ENCODE measurements at regions not wholly inside any gene's neighbourhood (a gene's known extent, or its start where the extent isn't known, plus 50 kb on each side); places are given as distances from the start of the nearest gene placed in this dataset.
A peak's percentile ranks its signal among the peaks of the same experiment; 100 is the strongest.

DNA sequence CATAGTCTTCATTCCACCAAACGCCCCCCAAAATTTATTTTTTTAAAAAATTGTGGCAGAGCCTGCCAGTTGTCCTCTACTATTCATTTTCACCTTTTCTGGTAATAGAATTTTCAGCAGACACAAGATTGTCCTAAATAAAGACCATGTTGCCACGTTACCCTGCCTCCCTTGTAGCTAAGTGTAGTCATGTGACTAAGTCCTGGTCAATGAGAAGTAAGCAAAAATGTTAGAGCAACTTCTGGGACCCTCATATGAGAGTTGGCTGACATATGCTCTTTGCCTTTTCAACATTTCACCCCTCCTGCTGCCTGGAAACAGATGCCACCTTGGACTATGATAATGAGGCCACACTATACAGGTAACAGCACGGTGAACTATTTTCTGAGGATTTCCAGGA, 203.1 kb downstream of the PIK3R1 start:
- peak overlapping the region; percentile 70 for H3K27ac ChIP-seq
- TF ChIP-seq, protein P1, sequence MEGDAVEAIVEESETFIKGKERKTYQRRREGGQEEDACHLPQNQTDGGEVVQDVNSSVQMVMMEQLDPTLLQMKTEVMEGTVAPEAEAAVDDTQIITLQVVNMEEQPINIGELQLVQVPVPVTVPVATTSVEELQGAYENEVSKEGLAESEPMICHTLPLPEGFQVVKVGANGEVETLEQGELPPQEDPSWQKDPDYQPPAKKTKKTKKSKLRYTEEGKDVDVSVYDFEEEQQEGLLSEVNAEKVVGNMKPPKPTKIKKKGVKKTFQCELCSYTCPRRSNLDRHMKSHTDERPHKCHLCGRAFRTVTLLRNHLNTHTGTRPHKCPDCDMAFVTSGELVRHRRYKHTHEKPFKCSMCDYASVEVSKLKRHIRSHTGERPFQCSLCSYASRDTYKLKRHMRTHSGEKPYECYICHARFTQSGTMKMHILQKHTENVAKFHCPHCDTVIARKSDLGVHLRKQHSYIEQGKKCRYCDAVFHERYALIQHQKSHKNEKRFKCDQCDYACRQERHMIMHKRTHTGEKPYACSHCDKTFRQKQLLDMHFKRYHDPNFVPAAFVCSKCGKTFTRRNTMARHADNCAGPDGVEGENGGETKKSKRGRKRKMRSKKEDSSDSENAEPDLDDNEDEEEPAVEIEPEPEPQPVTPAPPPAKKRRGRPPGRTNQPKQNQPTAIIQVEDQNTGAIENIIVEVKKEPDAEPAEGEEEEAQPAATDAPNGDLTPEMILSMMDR (conservative IDR thresholded peaks at IDR 0.05) = no peak

DNA sequence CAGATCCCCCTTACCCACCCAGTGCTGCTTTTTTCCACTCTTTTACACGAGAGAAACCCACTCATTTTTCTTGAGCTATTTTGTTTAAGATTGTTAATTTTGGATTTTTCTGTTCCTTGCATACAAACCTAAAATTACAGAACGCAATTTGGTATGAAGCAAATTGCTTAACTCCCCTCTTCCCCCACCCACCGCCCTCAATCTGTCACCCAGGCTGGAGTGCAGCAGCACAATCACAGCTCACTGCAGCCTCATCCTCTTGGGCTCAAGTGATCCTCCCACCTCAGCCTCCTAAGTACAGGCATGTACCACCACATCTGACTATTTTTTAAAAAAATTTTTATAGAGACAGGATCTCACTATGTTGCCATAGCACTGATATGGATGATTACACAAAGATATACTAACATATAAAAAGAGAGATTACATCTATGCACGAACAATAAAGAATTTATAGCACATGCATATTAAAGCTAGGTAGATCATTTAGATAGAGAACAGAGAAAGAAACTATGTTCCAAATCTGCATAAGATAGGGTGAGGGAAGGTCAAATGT, 203.6 kb downstream of the PIK3R1 start:
- H3K27ac ChIP-seq = peak overlapping the region; percentile 70

DNA sequence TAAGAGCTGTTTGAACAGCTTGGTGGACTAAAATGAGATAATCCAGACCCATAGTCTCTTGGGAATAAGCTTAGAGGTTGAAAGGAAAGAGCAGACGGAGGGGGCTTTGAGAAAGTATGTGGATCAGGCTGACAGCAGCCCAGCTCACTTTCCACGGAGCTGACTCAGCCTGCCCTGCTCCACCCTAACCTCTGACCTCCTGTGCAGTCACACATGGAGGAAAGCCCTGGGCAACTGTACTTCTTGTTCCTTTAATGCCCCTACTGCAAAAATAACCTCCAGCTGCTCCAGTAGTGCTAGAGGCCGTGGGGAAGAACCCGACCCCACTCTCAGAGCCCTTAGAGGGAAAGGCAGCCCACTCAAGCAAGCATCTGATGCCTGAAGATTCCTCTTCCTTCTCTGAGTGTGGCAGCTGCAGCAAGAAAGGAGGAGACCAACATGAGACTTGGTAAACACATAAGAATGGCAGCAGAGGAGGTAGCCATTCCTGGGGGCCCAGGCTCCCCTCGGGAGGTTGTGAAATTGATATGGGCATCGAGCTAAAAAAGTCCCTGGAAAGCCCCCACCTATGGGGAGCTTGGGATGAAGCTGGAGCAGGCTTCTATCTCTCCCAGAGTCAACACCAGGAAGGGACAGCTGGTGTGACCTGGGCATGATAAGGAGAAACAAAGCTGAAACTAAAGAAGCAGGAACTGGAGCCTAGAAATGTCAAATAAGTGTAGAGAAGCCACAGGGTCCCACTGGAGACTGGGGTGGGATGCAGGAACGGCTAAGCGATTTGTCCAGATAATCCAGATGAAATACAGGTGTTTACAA, 204.3 kb downstream of the PIK3R1 start:
- H3K27ac ChIP-seq = peak overlapping the region; percentile 70
- TF ChIP-seq, protein P1 (conservative IDR thresholded peaks at IDR 0.05) = no peak

More for the DNA sequence above, 203.6 kb downstream of the PIK3R1 start:
- TF ChIP-seq, protein P1 (conservative IDR thresholded peaks at IDR 0.05) = no peak

DNA sequence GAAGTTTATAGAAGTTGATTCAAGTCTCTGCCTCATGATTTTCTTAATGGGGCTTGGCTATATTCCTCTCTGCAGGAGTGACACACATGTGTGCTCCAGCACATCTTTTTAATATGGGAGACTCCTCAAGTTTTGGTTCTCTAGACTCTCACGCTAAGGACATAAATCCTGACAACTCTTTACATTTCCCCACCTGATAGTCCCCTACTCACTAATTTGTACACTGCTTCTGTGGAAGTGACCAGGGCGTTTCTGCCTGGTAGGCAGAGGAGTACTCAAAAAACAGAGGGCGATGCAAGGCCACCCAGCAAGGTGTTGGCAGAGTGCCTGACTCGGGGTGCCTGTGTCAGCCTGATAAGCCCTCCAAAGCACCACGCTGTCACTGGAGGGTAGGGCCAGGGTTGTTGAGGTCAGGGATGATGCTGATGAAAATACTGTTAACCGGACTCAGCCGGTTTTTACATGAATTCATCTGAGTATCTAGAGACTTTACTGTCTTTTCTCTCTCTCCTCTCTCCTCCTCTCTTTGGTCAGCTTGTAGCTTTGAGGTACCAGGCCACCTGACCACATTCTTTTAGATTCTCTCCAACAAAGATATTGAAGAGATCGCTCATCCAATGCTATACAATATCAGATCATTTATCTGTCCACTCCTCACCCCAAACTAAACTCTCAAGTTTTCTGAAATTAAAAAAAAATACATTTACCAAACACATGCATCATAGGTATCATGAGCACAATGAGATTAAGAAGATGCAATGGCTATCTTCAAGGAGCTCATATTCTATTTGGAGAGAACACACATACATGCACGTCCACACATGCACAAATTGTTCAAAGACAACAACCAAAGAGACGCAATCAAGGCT, 205.2 kb downstream of the PIK3R1 start:
- peak overlapping the region; percentile 70 for H3K27ac ChIP-seq
- TF ChIP-seq, protein P1 (conservative IDR thresholded peaks at IDR 0.05) = no peak

DNA sequence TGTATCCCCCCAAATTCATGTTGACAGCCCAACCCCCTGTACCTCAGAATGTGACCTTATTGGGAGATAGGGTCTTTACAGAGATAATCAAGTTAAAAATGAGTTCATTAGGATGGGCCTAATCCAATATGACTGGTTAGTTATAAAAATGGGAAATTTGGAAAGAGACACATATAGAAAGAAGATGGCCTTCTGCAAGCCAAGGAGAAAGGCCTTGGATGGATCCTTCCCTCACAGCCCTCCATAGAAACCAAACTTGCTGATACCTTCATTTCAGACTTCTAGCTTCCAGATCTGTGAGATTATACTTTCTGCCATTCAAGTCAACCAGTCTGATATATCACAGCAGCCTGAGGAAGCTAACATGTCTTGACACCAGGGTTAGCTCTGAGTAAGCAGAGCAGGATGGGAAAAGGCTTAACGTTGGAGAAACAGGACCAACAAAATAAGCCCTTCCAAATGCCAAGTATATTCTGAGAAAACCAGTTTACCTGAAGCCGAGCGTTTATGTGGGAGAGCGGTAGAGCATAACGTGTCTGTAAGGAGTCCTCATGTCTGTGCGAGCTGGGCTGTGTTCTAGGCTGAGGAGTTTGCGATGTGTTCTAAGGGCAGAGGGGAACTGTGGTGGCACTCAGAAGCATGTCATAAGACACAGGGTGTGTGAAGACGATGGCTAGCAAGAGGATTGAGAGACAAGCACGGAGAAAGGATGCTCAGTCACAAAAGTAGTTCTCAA, 206.1 kb downstream of the PIK3R1 start:
- H3K27ac ChIP-seq = no peak overlapping the region
- TF ChIP-seq, protein P1 (conservative IDR thresholded peaks at IDR 0.05) = no peak

DNA sequence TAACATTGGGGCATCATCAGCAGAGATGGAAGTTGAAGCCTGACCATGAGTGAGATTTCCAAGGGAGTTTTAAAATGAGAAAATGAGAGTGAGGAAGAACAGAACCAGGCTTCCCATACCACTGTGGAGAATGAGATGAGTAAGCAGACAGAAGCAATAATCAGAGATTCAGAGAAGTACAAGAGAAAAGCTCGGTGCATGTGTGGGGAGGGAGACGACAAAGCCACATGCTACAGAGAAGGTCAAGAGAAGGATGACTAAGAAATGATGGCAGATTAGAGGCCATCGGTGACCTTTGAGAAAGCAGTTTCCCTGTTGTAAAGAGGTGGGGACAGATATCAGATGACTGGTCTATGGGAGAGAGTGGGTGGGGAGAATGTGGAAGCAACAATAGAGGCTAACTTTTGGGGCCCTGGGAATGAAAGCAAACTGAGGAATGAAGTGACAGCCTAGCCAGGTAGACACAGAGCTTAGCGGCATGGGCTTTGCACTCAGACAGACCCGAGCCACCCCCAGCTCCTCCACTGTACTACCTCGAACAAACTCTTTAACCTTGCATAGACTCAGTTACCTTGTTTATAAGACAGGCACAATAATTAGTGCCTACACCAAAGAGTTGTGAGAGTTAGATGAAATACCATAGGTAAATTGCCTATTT, 207.7 kb downstream of the PIK3R1 start:
- TF ChIP-seq, protein P1 (conservative IDR thresholded peaks at IDR 0.05) = no peak
- H3K27ac ChIP-seq = no peak overlapping the region
